HepG2 (cell line): ENCODE measurements at regions not wholly inside any gene's neighbourhood (a gene's known extent, or its start where the extent isn't known, plus 50 kb on each side); places are given as distances from the start of the nearest gene placed in this dataset.
A peak's percentile ranks its signal among the peaks of the same experiment; 100 is the strongest.

Experiments used
- ATAC-seq: fragments of 200-7000 bp; cut with Tn5 transposase; 3 replicates; pipeline ENCODE4 v1.9.1; 2020; ENCODE audit warnings: mild to moderate bottlenecking, moderate library complexity
- BruUV-seq: library from RNA; stranded (reverse); fragments of 400-500 nt; replicated peaks from 2 replicates; lab custom pipeline; 2021; lab: Mats Ljungman, UMichigan
- CTCF ChIA-PET: fragments of 300-600 bp; formaldehyde crosslinking; extraction: SDS; loops from one replicate; lab custom pipeline; 2021; ENCODE audit warnings: low total read pairs, inconsistent platforms, low intra/inter-chr PET ratio; lab: Yijun Ruan, JAX
- POLR2A ChIA-PET: fragments of 350-600 bp; sonication (Branson Sonifier 250); formaldehyde crosslinking; loops from one replicate; lab custom pipeline; 2020; ENCODE audit warnings: antibody characterized with exemption, inconsistent platforms; lab: Yijun Ruan, JAX
- DNase-seq: peaks from one replicate; pipeline ENCODE4 v3.0.0-alpha.2; 2015; ENCODE audit warnings: low spot score
- FAIRE-seq: peaks from 3 replicates; lab custom pipeline; 2011; peaks lifted over from hg19 to GRCh38; lab: Jason Lieb, UNC
- H2AFZ ChIP-seq: one replicate; pipeline ENCODE4 v1.6.1; 2011; ENCODE audit warnings: low read length, inconsistent platforms
- H3K27ac ChIP-seq: fragments of 300-600 bp; 3 replicates; pipeline ENCODE4 v1.8.0; 2011; ENCODE audit warnings: mixed run types, mild to moderate bottlenecking, mixed read lengths, low read length, inconsistent platforms; ENCODE audit not compliant: insufficient read depth; ENCODE audit errors: extremely low read length
- H3K27me3 ChIP-seq, 2 experiments: fragments of 200-600 bp in 1 of 2; 2 replicates in 1 of 2; 3 replicates in 1 of 2; pipeline versions ENCODE4 v1.6.0 to v1.8.0; 2011; ENCODE audit warnings: low read length in 2 of 2, mild to moderate bottlenecking in 2 of 2, moderate library complexity in 2 of 2, inconsistent platforms in 1 of 2; ENCODE audit not compliant: insufficient read depth in 2 of 2, control insufficient read depth in 1 of 2
- H3K36me3 ChIP-seq, 2 experiments: fragments of 200-600 bp in 1 of 2; replicated peaks in 1 of 2; 2 replicates in 1 of 2; 3 replicates in 1 of 2; pipeline versions ENCODE4 v1.5.1 to v1.8.0; 2011; ENCODE audit warnings: low read length in 2 of 2, inconsistent platforms in 1 of 2; ENCODE audit not compliant: insufficient read depth in 2 of 2, control insufficient read depth in 1 of 2
- H3K4me1 ChIP-seq: 2 replicates; pipeline ENCODE4 v1.5.1; 2012; ENCODE audit warnings: low read length, inconsistent platforms; ENCODE audit not compliant: insufficient read depth
- H3K4me2 ChIP-seq: 2 replicates; pipeline ENCODE4 v1.6.0; 2011; ENCODE audit warnings: low read depth, low read length, inconsistent platforms
- H3K4me3 ChIP-seq, 3 experiments: fragments of 200-600 bp in 1 of 3; sonication (generic), shearing (Covaris generic) in 1 of 3; replicated peaks in 1 of 3; 2 replicates each; pipeline ENCODE4 v1.5.1; 2011 to 2016; ENCODE audit warnings: low read length in 3 of 3, inconsistent platforms in 2 of 3, low read depth in 2 of 3, mild to moderate bottlenecking in 2 of 3, control low read depth in 1 of 3, mixed read lengths in 1 of 3; ENCODE audit not compliant: insufficient read depth in 1 of 3
- H3K79me2 ChIP-seq: one replicate; pipeline ENCODE4 v1.6.1; 2011; ENCODE audit warnings: low read length, inconsistent platforms; ENCODE audit not compliant: insufficient read depth
- H3K9ac ChIP-seq: 2 replicates; pipeline ENCODE4 v1.6.0; 2011; ENCODE audit warnings: mild to moderate bottlenecking, low read depth, low read length, inconsistent platforms; ENCODE audit not compliant: insufficient read depth
- H3K9me3 ChIP-seq: 2 replicates; pipeline ENCODE4 v1.5.1; 2012; ENCODE audit warnings: mild to moderate bottlenecking, low read length
- H4K20me1 ChIP-seq: 2 replicates; pipeline ENCODE4 v1.6.0; 2011; ENCODE audit warnings: inconsistent platforms, mild to moderate bottlenecking, low read length, moderate library complexity; ENCODE audit not compliant: insufficient read depth
- CCDC6 ChIP-seq: sonication (generic); formaldehyde crosslinking; IDR thresholded peaks from 2 replicates; pipeline ENCODE4 v1.8.1; 2022; ENCODE audit warnings: mild to moderate bottlenecking, missing genetic modification reagents, moderate library complexity
- CEBPB ChIP-seq: IDR thresholded peaks from 2 replicates; pipeline ENCODE4 v1.6.1; 2011; ENCODE audit warnings: low read depth, low read length, improper control_type of control experiment, borderline replicate concordance
- FOXP4 ChIP-seq: sonication (generic); formaldehyde crosslinking; IDR thresholded peaks from 2 replicates; pipeline ENCODE4 v1.4.0; 2020; ENCODE audit warnings: missing genetic modification reagents
- KLF16 ChIP-seq, 2 experiments: sonication (generic) in 1 of 2; formaldehyde crosslinking in 1 of 2; IDR thresholded peaks; 2 replicates each; pipeline versions ENCODE4 v1.6.1 to v1.8.0; 2016 to 2023; ENCODE audit warnings: missing genetic modification reagents in 2 of 2, missing compliant biosample characterization in 1 of 2
- MYNN ChIP-seq: sonication (generic); formaldehyde crosslinking; IDR thresholded peaks from 2 replicates; pipeline ENCODE4 v1.4.0; 2020; ENCODE audit warnings: mild to moderate bottlenecking, low read depth, missing genetic modification reagents
- NBN ChIP-seq: fragments of 450-650 bp; conservative IDR thresholded peaks from 2 replicates; pipeline ENCODE4 v1.6.1; 2017
- ZNF124 ChIP-seq: sonication (generic); formaldehyde crosslinking; IDR thresholded peaks from 2 replicates; pipeline ENCODE4 v1.4.0; 2020; ENCODE audit warnings: missing genetic modification reagents
- ZNF17 ChIP-seq: sonication (generic); formaldehyde crosslinking; IDR thresholded peaks from 2 replicates; pipeline ENCODE4 v1.5.0; 2020; ENCODE audit warnings: mild to moderate bottlenecking, missing genetic modification reagents
- ZNF33A ChIP-seq: sonication (generic); formaldehyde crosslinking; IDR thresholded peaks from 2 replicates; pipeline ENCODE4 v1.5.1; 2020; ENCODE audit warnings: missing genetic modification reagents, mild to moderate bottlenecking, moderate library complexity, borderline replicate concordance
- ZNF382 ChIP-seq: sonication (generic); formaldehyde crosslinking; IDR thresholded peaks from 2 replicates; pipeline ENCODE4 v1.5.0; 2020; ENCODE audit warnings: missing genetic modification reagents, mild to moderate bottlenecking, borderline replicate concordance
- ZNF780A ChIP-seq: sonication (generic); formaldehyde crosslinking; IDR thresholded peaks from 2 replicates; pipeline ENCODE4 v1.8.0; 2022; ENCODE audit warnings: mild to moderate bottlenecking, missing genetic modification reagents, moderate library complexity
- ZNF788 ChIP-seq: sonication (generic); formaldehyde crosslinking; IDR thresholded peaks from 2 replicates; pipeline ENCODE4 v1.5.0; 2020; ENCODE audit warnings: mild to moderate bottlenecking, missing genetic modification reagents, borderline replicate concordance
- WGBS: methylation state at CpG from one replicate; pipeline ENCODE4 v1.1.6; 2017; ENCODE audit warnings: low lambda C conversion rate; 5-methylcytosine and 5-hydroxymethylcytosine counted together
- in situ Hi-C: cut with HindIII; loops from 2 replicates; pipeline ENCODE4 v1.10.0; 2017; ENCODE audit warnings: low pct_unique_long_range_greater_than_20kb; ENCODE audit not compliant: extremely low pct_ligation_motif_present
- intact Hi-C: fragments of 100-400 bp; cut with micrococcal nuclease; formaldehyde crosslinking; loops from one replicate; pipeline ENCODE4 v1.10.0; 2022; ENCODE audit not compliant: unreplicated experiment

- CTCF ChIA-PET = no interaction called here
- no peak for TF ChIP-seq KLF16 (CRISPR knock-in tag; IDR thresholded peaks at IDR 0.05)
- TF ChIP-seq MYNN (CRISPR knock-in tag) = no peak
- TF ChIP-seq ZNF17 (CRISPR knock-in tag) = no peak
- no peak for TF ChIP-seq ZNF124 (CRISPR knock-in tag)
- no peak for TF ChIP-seq FOXP4 (CRISPR knock-in tag)
- TF ChIP-seq ZNF788 (CRISPR knock-in tag) = no peak
- no peak for TF ChIP-seq ZNF780A
- H3K36me3 ChIP-seq = no peaks in the 10 kb centered on the region
- H3K27me3 ChIP-seq = no peaks in the 10 kb centered on the region
- in situ Hi-C loops (no loop called here), intact Hi-C loops (no loop called here)
- H4K20me1 ChIP-seq = no peaks in the 10 kb centered on the region
- FAIRE-seq = no peak
- H3K79me2 ChIP-seq = no peaks in the 10 kb centered on the region
- no TSS peak for BruUV-seq
- no peak for ATAC-seq
- no peak for DNase-seq
- WGBS = 17% methylated on average over 3 of the region's 3 CpGs
- H3K4me1 ChIP-seq = no peaks in the 10 kb centered on the region
- H3K9me3 ChIP-seq = no peaks in the 10 kb centered on the region
- H3K4me3 ChIP-seq = no peak overlapping the region
- no peak overlapping the region for H3K27ac ChIP-seq
- no peak overlapping the region for H3K9ac ChIP-seq
- no peak overlapping the region for H3K4me2 ChIP-seq
- POLR2A ChIA-PET = no interaction called here
- H2AFZ ChIP-seq = no peak overlapping the region
Observed at GRCh38 chr3:66702126-66702525, 201.3 kb upstream of the LRIG1 start.

- H3K4me1 ChIP-seq = no peaks in the 10 kb centered on the region
- no peak overlapping the region for H2AFZ ChIP-seq
- intact Hi-C loops (no loop called here), in situ Hi-C loops (no loop called here)
- ATAC-seq (no peak), FAIRE-seq (no peak), DNase-seq (no peak)
- no peak overlapping the region for H3K9ac ChIP-seq
- ChIA-PET POLR2A (no interaction called here), CTCF (no interaction called here)
- H3K79me2 ChIP-seq = no peaks in the 10 kb centered on the region
- no peaks in the 10 kb centered on the region for H3K9me3 ChIP-seq
- no peaks in the 10 kb centered on the region for H3K36me3 ChIP-seq
- H3K27me3 ChIP-seq = no peaks in the 10 kb centered on the region
- no peak overlapping the region for H3K4me2 ChIP-seq
- H3K27ac ChIP-seq = no peak overlapping the region
- WGBS = 0% methylated on average over 2 of the region's 2 CpGs
- BruUV-seq = no TSS peak
- H4K20me1 ChIP-seq = no peaks in the 10 kb centered on the region
- no peak for TF ChIP-seq CCDC6 (CRISPR knock-in tag)
- TF ChIP-seq ZNF33A (CRISPR knock-in tag) = no peak
- peak; percentile 61 for TF ChIP-seq CEBPB
- TF ChIP-seq ZNF382 (CRISPR knock-in tag) = no peak
- TF ChIP-seq NBN = no peak
- H3K4me3 ChIP-seq = no peak overlapping the region
Observed at GRCh38 chr3:66703501-66703900, 202.7 kb upstream of the LRIG1 start.
